Thymus (tissue), 11 donors: ENCODE measurements at regions not wholly inside any gene's neighbourhood (a gene's known extent, or its start where the extent isn't known, plus 50 kb on each side); places are given as distances from the start of the nearest gene placed in this dataset.
"Not testable (repeated sequence)": the region's sequence is repeated elsewhere in the genome, so short reads cannot be mapped to it uniquely, and the experiment has no call there.

Experiments used
- DNase-seq, 9 donors: peaks; one replicate each; pipeline ENCODE4 v3.0.0-alpha.2; 2013; ENCODE audit warnings: low spot score in 9 of 9, low read depth in 6 of 9, missing footprints in 1 of 9
- H3K27ac ChIP-seq, 2 donors: one replicate each; pipeline ENCODE4 v1.5.1; 2013; ENCODE audit warnings: control low read depth in 1 of 2, low read depth in 1 of 2, low read length in 1 of 2, mild to moderate bottlenecking in 1 of 2, moderate library complexity in 1 of 2
- H3K27me3 ChIP-seq, 2 donors: one replicate each; pipeline ENCODE4 v1.5.1; 2013; ENCODE audit warnings: low read length in 1 of 2; ENCODE audit not compliant: control insufficient read depth in 2 of 2, insufficient read depth in 1 of 2
- H3K36me3 ChIP-seq, 2 donors: one replicate each; pipeline ENCODE4 v1.5.1; 2013; ENCODE audit warnings: low read length in 1 of 2, mild to moderate bottlenecking in 1 of 2, moderate library complexity in 1 of 2; ENCODE audit not compliant: control insufficient read depth in 2 of 2, insufficient read depth in 2 of 2
- H3K4me1 ChIP-seq, 2 donors: one replicate each; pipeline ENCODE4 v1.5.1; 2013; ENCODE audit warnings: low read length in 2 of 2; ENCODE audit not compliant: control insufficient read depth in 2 of 2, insufficient read depth in 2 of 2
- H3K4me3 ChIP-seq, 2 donors: one replicate each; pipeline ENCODE4 v1.5.1; 2013; ENCODE audit warnings: low read length in 2 of 2, control low read depth in 1 of 2, mild to moderate bottlenecking in 1 of 2
- H3K9me3 ChIP-seq, 2 donors: one replicate each; pipeline ENCODE4 v1.5.1; 2013; ENCODE audit warnings: low read length in 1 of 2, mild to moderate bottlenecking in 1 of 2; ENCODE audit not compliant: control insufficient read depth in 2 of 2, insufficient read depth in 1 of 2
- WGBS: extraction: QIAGEN DNeasy Blood & Tissue Kit; methylation state at CpG from one replicate; pipeline ENCODE4 v1.1.7; 2013; 5-methylcytosine and 5-hydroxymethylcytosine counted together
- donor health status: healthy.

DNA sequence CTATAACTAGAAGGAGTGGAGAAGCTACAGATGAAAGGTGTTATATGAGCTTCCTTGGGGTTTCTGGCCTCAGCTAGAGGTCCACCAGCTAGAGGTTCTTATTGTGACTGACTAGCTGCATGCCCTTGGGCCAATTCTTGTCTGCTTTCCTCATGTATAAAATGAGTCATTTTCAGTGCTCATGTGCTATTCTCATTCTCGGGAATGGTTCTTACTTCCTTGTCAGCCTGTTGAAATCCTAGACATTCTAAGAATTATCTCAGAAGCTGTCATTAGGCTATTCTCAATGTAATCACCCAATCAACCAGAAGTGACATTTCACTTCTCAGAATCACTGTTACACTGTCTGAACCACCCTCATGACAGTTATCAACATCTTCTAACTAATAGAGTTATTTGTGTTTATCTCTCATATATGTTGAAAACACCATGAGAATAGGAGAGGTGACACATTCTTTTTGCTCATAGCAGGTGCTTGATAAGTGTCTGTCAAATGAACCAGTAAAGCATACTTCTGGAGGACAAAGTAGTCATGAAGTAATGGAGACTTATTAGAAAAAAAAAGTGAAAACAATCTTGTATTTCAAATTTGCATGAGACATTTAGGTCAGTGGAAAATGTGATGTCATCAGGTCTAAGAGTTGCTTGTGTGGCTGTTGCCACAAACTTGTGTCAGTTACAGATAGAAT is 122.8 kb upstream of the IVNS1ABP start:
- Histone ChIP-seq H3K4me1 (no peaks in the 10 kb centered on the region), H3K27ac (no peak overlapping the region), H3K36me3 (no peaks in the 10 kb centered on the region), H3K9me3 (no peaks in the 10 kb centered on the region), H3K27me3 (no peaks in the 10 kb centered on the region), H3K4me3 (no peak overlapping the region)
- WGBS: 97% methylated on average over 1 of the region's 1 CpG
- DNase-seq: peak in 2 of 9 donors; percentile 8 to 41

DNA sequence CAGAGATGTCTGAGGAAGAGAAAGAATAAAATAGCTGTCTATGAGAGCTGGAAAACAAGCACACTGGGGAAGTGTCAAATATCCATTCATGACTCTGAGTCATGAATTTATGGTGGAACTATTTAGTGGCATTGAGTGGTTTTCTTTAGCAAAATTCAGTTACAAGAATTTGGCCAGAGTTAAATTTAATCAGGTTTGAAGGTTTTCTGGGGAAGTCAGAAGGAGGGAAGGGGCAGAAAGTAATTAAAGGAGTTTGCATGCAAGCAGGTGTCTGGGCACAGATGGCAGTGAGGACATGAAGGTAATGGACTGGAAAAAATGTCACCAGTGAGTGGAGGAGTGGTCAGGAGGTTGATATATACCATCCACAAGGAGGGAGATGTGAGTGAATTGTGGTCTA is 121.9 kb upstream of the IVNS1ABP start:
- no peak overlapping the region for H3K27ac ChIP-seq
- no peaks in the 10 kb centered on the region for H3K36me3 ChIP-seq
- no peak for DNase-seq
- no peak overlapping the region for H3K4me3 ChIP-seq
- H3K4me1 ChIP-seq: no peaks in the 10 kb centered on the region
- no peaks in the 10 kb centered on the region for H3K27me3 ChIP-seq
- no peaks in the 10 kb centered on the region for H3K9me3 ChIP-seq

DNA sequence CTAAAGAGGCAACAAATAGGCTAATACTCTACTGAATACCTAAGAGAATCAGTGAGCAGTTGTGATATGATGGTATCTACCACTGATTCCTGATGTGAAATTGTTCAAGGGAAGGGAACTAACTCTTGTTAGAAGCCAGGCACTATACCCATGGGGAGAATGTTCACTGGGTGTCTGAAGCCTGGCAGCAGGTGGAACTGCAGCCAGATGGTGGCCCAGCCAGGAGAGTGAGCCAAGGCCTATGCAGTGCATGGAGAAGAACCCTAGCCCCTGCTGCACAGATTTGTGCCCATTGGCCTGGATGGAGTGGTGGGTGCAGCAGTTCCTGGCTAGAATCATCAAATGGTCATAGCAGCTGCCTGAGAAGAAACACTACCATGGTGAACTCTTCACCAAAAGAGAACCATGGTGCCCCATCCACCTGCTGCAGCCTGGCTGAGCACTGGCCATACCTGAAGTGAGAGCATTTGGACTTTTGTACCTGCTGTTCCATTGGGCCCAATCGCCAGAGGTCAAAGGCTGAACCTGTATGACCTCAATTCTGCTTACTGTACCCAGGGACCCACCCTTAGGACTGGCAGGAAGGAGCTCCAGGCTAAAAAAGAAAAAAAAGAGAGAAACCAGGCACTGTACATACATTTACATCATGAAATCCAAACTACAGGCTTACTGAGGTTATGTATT is 118.8 kb upstream of the IVNS1ABP start:
- WGBS: 98% methylated on average over 1 of the region's 1 CpG
- H3K4me3 ChIP-seq: no peak overlapping the region
- no peaks in the 10 kb centered on the region for H3K9me3 ChIP-seq
- H3K27me3 ChIP-seq: no peaks in the 10 kb centered on the region
- H3K27ac ChIP-seq: no peak overlapping the region
- H3K4me1 ChIP-seq: no peaks in the 10 kb centered on the region
- DNase-seq: no peak
- no peaks in the 10 kb centered on the region for H3K36me3 ChIP-seq

DNA sequence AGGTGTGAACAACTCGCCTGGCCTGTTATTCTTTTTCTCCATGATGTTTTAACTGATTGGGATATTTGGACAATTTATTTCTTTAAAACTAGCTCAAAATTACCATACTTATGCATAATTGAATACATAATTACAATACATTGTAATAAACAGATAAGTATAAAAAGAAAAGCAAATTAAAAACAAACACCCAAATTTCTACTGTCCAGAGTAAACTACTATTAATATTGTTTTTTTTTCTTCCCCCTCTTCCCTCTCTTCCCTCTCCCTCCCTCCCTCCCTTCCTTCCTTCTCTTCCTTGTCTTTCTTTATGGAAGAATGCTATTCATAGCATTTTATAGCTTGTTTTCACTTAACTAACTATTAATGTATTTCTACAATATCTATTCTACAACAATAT is 117.7 kb upstream of the IVNS1ABP start:
- no peak for DNase-seq
- H3K4me3 ChIP-seq: no peak overlapping the region
- no peaks in the 10 kb centered on the region for H3K27me3 ChIP-seq
- H3K4me1 ChIP-seq: no peaks in the 10 kb centered on the region
- no peak overlapping the region for H3K27ac ChIP-seq
- no peaks in the 10 kb centered on the region for H3K36me3 ChIP-seq
- no peaks in the 10 kb centered on the region for H3K9me3 ChIP-seq
- WGBS: 96% methylated on average over 1 of the region's 1 CpG

DNA sequence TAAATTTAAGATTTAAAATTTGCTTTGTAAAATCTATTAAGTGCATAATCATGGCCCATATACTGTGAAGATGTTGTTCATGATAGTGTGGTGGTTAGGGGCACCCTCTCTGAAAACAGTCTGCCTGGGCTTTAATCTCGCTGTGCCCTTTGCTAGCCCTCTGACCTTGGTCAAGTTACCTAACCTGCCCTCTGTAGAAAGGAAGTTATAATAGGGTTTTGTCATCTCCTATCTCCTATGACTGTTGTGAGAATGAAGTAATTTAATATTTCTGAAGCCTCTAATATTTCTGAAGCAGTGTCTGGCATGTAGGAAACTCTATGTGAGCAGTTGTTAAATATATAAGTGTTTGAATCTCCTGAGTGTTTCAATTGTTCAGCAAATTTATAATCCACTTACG is 116.6 kb upstream of the IVNS1ABP start:
- no peak for DNase-seq
- no peaks in the 10 kb centered on the region for H3K9me3 ChIP-seq
- H3K27me3 ChIP-seq: no peaks in the 10 kb centered on the region
- 95% methylated on average over 2 of the region's 2 CpGs for WGBS
- H3K4me3 ChIP-seq: no peak overlapping the region
- no peak overlapping the region for H3K27ac ChIP-seq
- no peaks in the 10 kb centered on the region for H3K4me1 ChIP-seq
- no peaks in the 10 kb centered on the region for H3K36me3 ChIP-seq

DNA sequence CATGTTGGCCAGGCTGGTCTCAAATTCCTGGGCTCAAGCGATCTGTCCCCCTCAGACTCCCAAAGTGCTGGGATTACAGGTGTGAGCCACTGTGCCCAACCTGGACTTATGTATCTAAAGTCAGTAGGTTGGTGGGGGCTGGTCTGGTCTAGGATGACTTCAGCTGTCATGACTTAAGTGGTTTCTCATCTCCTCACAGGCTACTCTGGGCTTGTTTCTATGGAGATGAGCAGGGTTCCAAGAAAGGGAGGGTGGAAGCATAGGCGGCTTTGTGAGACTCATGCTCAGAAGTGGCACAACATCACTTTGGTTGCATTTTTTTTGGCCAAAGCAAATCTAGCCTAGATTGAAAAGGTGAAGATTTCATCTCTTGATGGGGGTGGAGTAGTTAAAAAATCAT is 115.9 kb upstream of the IVNS1ABP start:
- 97% methylated on average over 2 of the region's 2 CpGs for WGBS
- no peaks in the 10 kb centered on the region for H3K9me3 ChIP-seq
- H3K4me1 ChIP-seq: no peaks in the 10 kb centered on the region
- H3K27ac ChIP-seq: no peak overlapping the region
- no peaks in the 10 kb centered on the region for H3K27me3 ChIP-seq
- no peak overlapping the region for H3K4me3 ChIP-seq
- DNase-seq: no peak
- H3K36me3 ChIP-seq: no peaks in the 10 kb centered on the region

DNA sequence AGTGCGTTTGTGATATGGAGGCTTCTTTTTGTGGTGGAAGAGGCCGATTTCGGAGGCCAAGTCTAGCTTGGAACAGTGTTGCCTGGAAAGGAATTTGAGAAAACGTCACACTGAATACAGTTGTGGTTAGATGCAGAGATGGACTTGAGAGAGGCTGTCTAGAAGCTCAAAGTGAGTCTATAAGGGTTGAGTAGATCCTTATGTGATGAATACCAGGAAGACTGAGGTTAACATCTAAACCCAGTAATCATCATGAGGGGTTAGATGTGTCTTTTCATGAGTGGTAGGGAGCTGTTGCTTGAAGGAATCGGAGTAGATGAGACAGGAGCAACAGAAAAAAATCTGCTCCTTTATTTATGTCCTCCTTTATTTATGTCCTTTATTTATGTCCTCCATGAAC is 114.6 kb upstream of the IVNS1ABP start:
- no peak overlapping the region for H3K27ac ChIP-seq
- 96% methylated on average over 5 of the region's 5 CpGs for WGBS
- no peaks in the 10 kb centered on the region for H3K9me3 ChIP-seq
- no peaks in the 10 kb centered on the region for H3K36me3 ChIP-seq
- no peak overlapping the region for H3K4me3 ChIP-seq
- no peaks in the 10 kb centered on the region for H3K4me1 ChIP-seq
- DNase-seq: no peak
- H3K27me3 ChIP-seq: no peaks in the 10 kb centered on the region

DNA sequence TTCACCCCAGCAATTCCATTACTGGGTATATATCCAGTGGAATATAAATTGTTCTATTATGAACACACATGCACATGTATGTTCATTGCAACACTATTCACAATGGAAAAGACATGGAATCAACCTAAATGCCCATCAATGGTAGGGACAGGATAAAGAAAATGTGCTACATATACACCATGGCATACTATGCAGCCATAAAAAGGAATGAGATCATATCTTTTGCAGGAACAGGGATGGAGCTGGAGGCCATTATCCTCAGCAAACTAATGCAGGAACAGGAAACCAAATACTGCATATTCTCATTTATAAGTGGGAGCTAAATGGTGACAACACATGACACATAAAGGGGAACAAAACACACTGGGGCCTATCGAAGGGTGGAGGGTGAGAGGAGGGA is 112.6 kb upstream of the IVNS1ABP start:
- H3K4me1 ChIP-seq, H3K27me3 ChIP-seq, H3K9me3 ChIP-seq, DNase-seq, H3K36me3 ChIP-seq, H3K4me3 ChIP-seq, H3K27ac ChIP-seq: not testable (repeated sequence)
- WGBS: 96% methylated on average over 1 of the region's 1 CpG

DNA sequence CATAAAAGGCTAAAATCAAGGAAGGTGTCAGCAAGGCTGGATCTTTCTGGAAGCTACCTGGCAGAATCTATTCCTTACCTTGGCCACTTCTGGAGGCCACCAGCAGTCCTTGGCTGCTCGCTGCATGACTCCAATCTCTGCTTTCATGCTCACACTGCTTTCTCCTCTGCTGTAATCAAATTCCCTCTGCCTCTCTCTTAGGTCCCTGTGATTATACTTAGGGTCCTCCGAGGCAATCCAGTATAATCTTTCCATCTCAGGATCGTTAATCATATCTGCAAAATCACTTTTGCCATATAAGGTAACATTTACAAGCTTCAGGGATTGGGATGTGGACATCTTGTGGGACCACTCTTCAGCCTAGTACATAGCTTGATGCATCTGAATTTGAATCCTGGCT is 110.7 kb upstream of the IVNS1ABP start:
- DNase-seq: no peak
- Histone ChIP-seq H3K9me3 (no peaks in the 10 kb centered on the region), H3K4me1 (no peaks in the 10 kb centered on the region), H3K27me3 (no peaks in the 10 kb centered on the region), H3K4me3 (no peak overlapping the region), H3K27ac (no peak overlapping the region), H3K36me3 (no peaks in the 10 kb centered on the region)
- WGBS: 92% methylated on average over 3 of the region's 3 CpGs
